GM12872 (cell line): ENCODE measurements at regions not wholly inside any gene's neighbourhood (a gene's known extent, or its start where the extent isn't known, plus 50 kb on each side); places are given as distances from the start of the nearest gene placed in this dataset.

Experiments
- CTCF ChIP-seq: IDR thresholded peaks from 3 replicates; pipeline ENCODE4 v1.5.1; 2011; ENCODE audit warnings: low read depth, mild to moderate bottlenecking, low read length, moderate library complexity; ENCODE audit not compliant: insufficient read depth

- TF ChIP-seq CTCF = no peak
Observed at GRCh38 chr11:122334546-122335339, 218.7 kb upstream of the BLID start.

- no peak for TF ChIP-seq CTCF
Observed at GRCh38 chr11:122333467-122333866, 217.5 kb upstream of the BLID start.

- no peak for TF ChIP-seq CTCF
Observed at GRCh38 chr11:122331079-122331478, 215.1 kb upstream of the BLID start.

GRCh38 chr11:122330279-122330965, 214.4 kb upstream of the BLID start:
- no peak for TF ChIP-seq CTCF

GRCh38 chr11:122327528-122327927, 211.5 kb upstream of the BLID start:
- no peak for TF ChIP-seq CTCF

GRCh38 chr11:122323754-122324421, 207.9 kb upstream of the BLID start:
- no peak for TF ChIP-seq CTCF

- no peak for TF ChIP-seq CTCF
Observed at GRCh38 chr11:122322329-122322728, 206.3 kb upstream of the BLID start.
